ENCODE measurements at regions not wholly inside any gene's neighbourhood (a gene's known extent, or its start where the extent isn't known, plus 50 kb on each side); places are given as distances from the start of the nearest gene placed in this dataset.

DNA sequence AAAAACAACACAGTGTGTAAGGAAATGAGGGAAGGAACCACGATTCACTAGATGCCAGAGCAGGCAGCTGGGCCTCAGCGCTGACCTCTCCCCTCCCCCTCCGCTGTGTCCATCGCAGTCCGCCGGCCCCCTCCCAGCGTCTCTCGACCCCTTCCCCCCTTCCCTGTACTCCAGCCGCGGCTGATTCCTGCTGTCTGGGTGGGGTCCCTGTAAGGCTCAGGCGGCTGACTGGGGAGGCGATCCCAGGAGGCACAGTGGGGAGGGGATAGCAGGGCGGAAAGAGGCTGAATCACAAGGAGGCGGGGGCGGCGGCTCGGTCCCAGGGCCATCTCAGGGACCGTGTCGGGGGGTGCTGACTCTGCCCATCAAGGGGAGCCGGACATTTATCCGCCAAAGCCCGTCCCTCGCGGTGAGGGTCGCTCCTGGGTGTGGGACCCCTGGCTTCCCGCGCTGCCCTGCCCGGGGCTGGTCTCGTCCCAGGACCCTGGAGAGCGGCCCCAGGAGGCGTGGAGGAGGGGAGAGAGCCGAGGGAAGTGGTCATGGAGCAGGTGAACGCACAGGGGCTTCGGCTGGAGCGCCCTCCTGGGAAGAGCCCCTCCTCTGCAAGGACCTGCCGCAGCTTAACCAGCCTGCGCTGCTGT is 241.9 kb downstream of the PTPRU start:
- Histone ChIP-seq H3K27ac (ENCODE audit: low read length) (no peak overlapping the region), H3K9me3 (ENCODE audit: control insufficient read depth, insufficient read depth, low read length) (no peaks in the 10 kb centered on the region), H3K27me3 (ENCODE audit: control insufficient read depth, insufficient read depth, low read length) (no peaks in the 10 kb centered on the region), H3K36me3 (ENCODE audit: control insufficient read depth, insufficient read depth, low read length) (no peaks in the 10 kb centered on the region), H3K4me3 (ENCODE audit: low read length) (peak overlapping the region; percentile 44; the same call in 1 of the 2 replicates), H3K4me1 (ENCODE audit: control insufficient read depth, insufficient read depth, low read length) (peaks cover 5% of the 10 kb centered on the region; the same call in 1 of the 2 replicates)
- no CpG with 5 or more reads among the region's 37 CpGs for WGBS (ENCODE audit: insufficient coverage, insufficient read length)
- DNase-seq (ENCODE audit: low read depth, low spot score) = no peak

GRCh38 chr1:29475326-29475725 is 239.0 kb downstream of the PTPRU start:
- Histone ChIP-seq H3K27me3 (ENCODE audit: control insufficient read depth, insufficient read depth, low read length) (no peaks in the 10 kb centered on the region), H3K9me3 (ENCODE audit: control insufficient read depth, insufficient read depth, low read length) (no peaks in the 10 kb centered on the region), H3K4me3 (ENCODE audit: low read length) (no peak overlapping the region), H3K36me3 (ENCODE audit: control insufficient read depth, insufficient read depth, low read length) (no peaks in the 10 kb centered on the region), H3K27ac (ENCODE audit: low read length) (no peak overlapping the region), H3K4me1 (ENCODE audit: control insufficient read depth, insufficient read depth, low read length) (peaks cover 5% of the 10 kb centered on the region)
- no peak for DNase-seq (ENCODE audit: low read depth, low spot score)
- WGBS (ENCODE audit: insufficient coverage, insufficient read length) = no CpG with 5 or more reads among the region's 7 CpGs

DNA sequence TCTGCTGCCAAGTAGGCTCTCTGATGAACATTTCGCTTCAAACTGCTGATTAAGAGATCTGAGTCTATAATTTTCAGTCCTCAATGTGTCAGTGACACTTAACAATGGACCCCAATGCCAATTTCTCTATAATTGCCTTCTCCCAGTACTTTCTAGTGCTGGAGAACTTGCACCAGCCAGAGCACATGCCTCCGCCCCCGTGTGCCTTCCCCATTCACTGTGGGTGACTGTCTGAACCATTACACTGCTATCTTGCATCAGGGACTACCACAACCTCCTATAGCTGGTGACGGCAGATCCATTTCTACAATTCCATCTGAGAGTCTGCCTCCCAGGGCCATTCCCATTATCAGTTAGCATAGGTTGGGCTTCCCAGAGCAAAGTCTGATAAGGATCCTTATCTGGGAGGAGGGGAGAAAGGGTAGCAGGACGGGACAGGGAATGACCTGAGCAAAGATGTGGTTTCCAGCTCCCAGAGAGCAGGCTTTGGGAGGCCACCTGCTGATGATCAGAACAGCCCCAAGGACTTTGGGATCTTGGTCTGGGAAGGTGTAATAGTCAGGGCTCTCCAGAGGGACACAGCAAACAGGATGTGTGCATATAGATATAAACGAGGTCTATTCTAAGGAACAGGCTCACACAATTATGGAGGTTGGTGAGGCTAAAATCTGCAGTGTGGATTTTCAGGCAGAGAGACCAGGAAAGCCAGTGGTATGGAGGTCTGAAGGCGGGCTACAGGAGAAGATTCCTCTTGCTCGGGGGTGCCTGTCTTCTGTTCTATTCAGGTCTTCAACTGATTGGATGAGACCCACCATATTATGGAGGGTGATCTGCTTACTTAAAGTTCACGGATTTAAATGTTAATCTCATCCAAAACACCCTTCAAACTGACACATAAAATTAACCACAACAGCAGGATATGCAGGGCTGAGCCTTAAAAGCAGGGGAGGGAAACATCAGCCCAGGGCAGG is 238.2 kb downstream of the PTPRU start:
- no peak for DNase-seq (ENCODE audit: low read depth, low spot score)
- peaks cover 5% of the 10 kb centered on the region for H3K4me1 ChIP-seq (ENCODE audit: control insufficient read depth, insufficient read depth, low read length)
- H3K27me3 ChIP-seq (ENCODE audit: control insufficient read depth, insufficient read depth, low read length) = no peaks in the 10 kb centered on the region
- no peak overlapping the region for H3K4me3 ChIP-seq (ENCODE audit: low read length)
- no CpG with 5 or more reads among the region's 9 CpGs for WGBS (ENCODE audit: insufficient coverage, insufficient read length)
- no peak overlapping the region for H3K27ac ChIP-seq (ENCODE audit: low read length)
- H3K36me3 ChIP-seq (ENCODE audit: control insufficient read depth, insufficient read depth, low read length) = no peaks in the 10 kb centered on the region
- no peaks in the 10 kb centered on the region for H3K9me3 ChIP-seq (ENCODE audit: control insufficient read depth, insufficient read depth, low read length)

- Histone ChIP-seq H3K4me3 (ENCODE audit: low read length) (no peak overlapping the region), H3K36me3 (ENCODE audit: control insufficient read depth, insufficient read depth, low read length) (no peaks in the 10 kb centered on the region), H3K27me3 (ENCODE audit: control insufficient read depth, insufficient read depth, low read length) (no peaks in the 10 kb centered on the region; the same call in 1 of the 2 replicates), H3K9me3 (ENCODE audit: control insufficient read depth, insufficient read depth, low read length) (no peaks in the 10 kb centered on the region), H3K27ac (ENCODE audit: low read length) (no peak overlapping the region), H3K4me1 (ENCODE audit: control insufficient read depth, insufficient read depth, low read length) (peaks cover 4% of the 10 kb centered on the region)
- WGBS (ENCODE audit: insufficient coverage, insufficient read length) = no CpG with 5 or more reads among the region's 9 CpGs
- DNase-seq (ENCODE audit: low read depth, low spot score) = no peak
Observed at GRCh38 chr1:29473161-29473855, 237.0 kb downstream of the PTPRU start.

GRCh38 chr1:29471487-29472313 is 235.4 kb downstream of the PTPRU start:
- no CpG with 5 or more reads among the region's 5 CpGs for WGBS (ENCODE audit: insufficient coverage, insufficient read length)

GRCh38 chr1:29470788-29471119 is 234.4 kb downstream of the PTPRU start:
- H3K4me1 ChIP-seq (ENCODE audit: control insufficient read depth, insufficient read depth, low read length) = no peaks in the 10 kb centered on the region; the same call in 1 of the 2 replicates
- no peaks in the 10 kb centered on the region; the same call in 1 of the 2 replicates for H3K27me3 ChIP-seq (ENCODE audit: control insufficient read depth, insufficient read depth, low read length)
- H3K27ac ChIP-seq (ENCODE audit: low read length) = no peak overlapping the region
- H3K36me3 ChIP-seq (ENCODE audit: control insufficient read depth, insufficient read depth, low read length) = no peaks in the 10 kb centered on the region
- H3K4me3 ChIP-seq (ENCODE audit: low read length) = no peak overlapping the region
- WGBS (ENCODE audit: insufficient coverage, insufficient read length) = no CpG with 5 or more reads among the region's 10 CpGs
- no peak for DNase-seq (ENCODE audit: low read depth, low spot score)
- H3K9me3 ChIP-seq (ENCODE audit: control insufficient read depth, insufficient read depth, low read length) = no peaks in the 10 kb centered on the region

More at GRCh38 chr1:29471487-29472313, 235.4 kb downstream of the PTPRU start:
- Histone ChIP-seq H3K9me3 (ENCODE audit: control insufficient read depth, insufficient read depth, low read length) (no peaks in the 10 kb centered on the region), H3K27me3 (ENCODE audit: control insufficient read depth, insufficient read depth, low read length) (no peaks in the 10 kb centered on the region; the same call in 1 of the 2 replicates), H3K4me1 (ENCODE audit: control insufficient read depth, insufficient read depth, low read length) (no peaks in the 10 kb centered on the region; the same call in 1 of the 2 replicates), H3K27ac (ENCODE audit: low read length) (no peak overlapping the region), H3K36me3 (ENCODE audit: control insufficient read depth, insufficient read depth, low read length) (no peaks in the 10 kb centered on the region), H3K4me3 (ENCODE audit: low read length) (no peak overlapping the region)
- DNase-seq (ENCODE audit: low read depth, low spot score) = no peak

DNA sequence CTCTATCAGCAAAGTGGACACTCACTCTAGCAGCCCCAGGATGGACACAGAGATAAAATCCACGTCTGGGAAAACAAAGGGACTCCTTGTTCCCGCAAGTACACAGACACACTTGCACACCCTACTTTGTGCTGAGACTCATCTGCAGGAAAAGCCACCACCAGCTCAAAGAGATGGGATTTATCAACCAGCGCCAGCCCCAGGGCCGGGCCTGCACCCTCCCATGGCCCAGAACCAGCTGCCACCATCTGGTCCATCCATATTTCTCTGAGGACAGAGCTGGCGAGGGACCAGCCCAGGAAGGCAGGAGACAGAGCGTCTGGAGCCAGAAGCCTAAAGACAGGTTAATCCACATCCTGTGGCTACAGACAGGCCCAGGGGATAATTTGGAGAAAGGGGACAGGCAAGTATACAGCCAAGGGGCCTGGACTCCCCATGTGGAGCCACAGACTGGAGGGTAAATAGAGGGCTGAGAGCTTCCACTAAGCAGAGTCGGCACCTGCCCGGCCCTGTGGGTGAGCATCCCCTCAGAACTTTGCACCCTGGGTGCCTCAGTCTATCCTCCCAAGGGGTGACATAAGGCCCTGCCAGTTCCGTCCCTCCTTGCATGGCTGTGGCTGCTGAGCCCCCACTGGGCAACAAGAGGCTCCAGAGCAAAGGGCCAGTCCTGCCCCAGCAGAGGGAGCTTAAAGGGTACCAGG is 233.9 kb downstream of the PTPRU start:
- no peak for DNase-seq (ENCODE audit: low read depth, low spot score)
- no peaks in the 10 kb centered on the region; the same call in 1 of the 2 replicates for H3K4me1 ChIP-seq (ENCODE audit: control insufficient read depth, insufficient read depth, low read length)
- no peaks in the 10 kb centered on the region; the same call in 1 of the 2 replicates for H3K27me3 ChIP-seq (ENCODE audit: control insufficient read depth, insufficient read depth, low read length)
- no peaks in the 10 kb centered on the region for H3K36me3 ChIP-seq (ENCODE audit: control insufficient read depth, insufficient read depth, low read length)
- no peaks in the 10 kb centered on the region for H3K9me3 ChIP-seq (ENCODE audit: control insufficient read depth, insufficient read depth, low read length)
- no CpG with 5 or more reads among the region's 9 CpGs for WGBS (ENCODE audit: insufficient coverage, insufficient read length)
- no peak overlapping the region for H3K4me3 ChIP-seq (ENCODE audit: low read length)
- no peak overlapping the region for H3K27ac ChIP-seq (ENCODE audit: low read length)

- no peak for DNase-seq (ENCODE audit: low read depth, low spot score)
- Histone ChIP-seq H3K27me3 (ENCODE audit: control insufficient read depth, insufficient read depth, low read length) (no peaks in the 10 kb centered on the region; the same call in 1 of the 2 replicates), H3K27ac (ENCODE audit: low read length) (no peak overlapping the region), H3K4me3 (ENCODE audit: low read length) (no peak overlapping the region), H3K36me3 (ENCODE audit: control insufficient read depth, insufficient read depth, low read length) (no peaks in the 10 kb centered on the region), H3K4me1 (ENCODE audit: control insufficient read depth, insufficient read depth, low read length) (no peaks in the 10 kb centered on the region; the same call in 1 of the 2 replicates), H3K9me3 (ENCODE audit: control insufficient read depth, insufficient read depth, low read length) (no peaks in the 10 kb centered on the region)
- no CpG with 5 or more reads among the region's 4 CpGs for WGBS (ENCODE audit: insufficient coverage, insufficient read length)
Observed at GRCh38 chr1:29469457-29469856, 233.1 kb downstream of the PTPRU start.
